HG03342 (cell line): ENCODE measurements at regions not wholly inside any gene's neighbourhood (a gene's known extent, or its start where the extent isn't known, plus 50 kb on each side); places are given as distances from the start of the nearest gene placed in this dataset.
A peak's percentile ranks its signal among the peaks of the same experiment; 100 is the strongest.

Source experiments
- ATAC-seq: cut with Tn5 transposase; IDR thresholded peaks from one replicate; pipeline ENCODE4 v1.9.1; 2021; ENCODE audit warnings: mild to moderate bottlenecking, moderate library complexity; ENCODE audit not compliant: unreplicated experiment

GRCh38 chr5:91722736-91723467 is 339.8 kb upstream of the ARRDC3 start:
- no peak for ATAC-seq

GRCh38 chr5:91712718-91713117 is 329.6 kb upstream of the ARRDC3 start:
- ATAC-seq = no peak

GRCh38 chr5:91707521-91707841 is 324.4 kb upstream of the ARRDC3 start:
- ATAC-seq = no peak

- no peak for ATAC-seq
Observed at GRCh38 chr5:91706785-91707520, 323.8 kb upstream of the ARRDC3 start.

GRCh38 chr5:91703128-91703527 is 320.0 kb upstream of the ARRDC3 start:
- ATAC-seq = no peak

GRCh38 chr5:91699429-91699828 is 316.3 kb upstream of the ARRDC3 start:
- no peak for ATAC-seq

GRCh38 chr5:91691592-91691991 is 308.5 kb upstream of the ARRDC3 start:
- no peak for ATAC-seq

- ATAC-seq = no peak
Observed at GRCh38 chr5:91690921-91691320, 307.8 kb upstream of the ARRDC3 start.

GRCh38 chr5:91687430-91687829 is 304.3 kb upstream of the ARRDC3 start:
- no peak for ATAC-seq

- no peak for ATAC-seq
Observed at GRCh38 chr5:91684625-91685024, 301.5 kb upstream of the ARRDC3 start.

- ATAC-seq = no peak
Observed at GRCh38 chr5:91670563-91670962, 287.4 kb upstream of the ARRDC3 start.

GRCh38 chr5:91670122-91670521 is 287.0 kb upstream of the ARRDC3 start:
- no peak for ATAC-seq

- no peak for ATAC-seq
Observed at GRCh38 chr5:91668261-91668660, 285.1 kb upstream of the ARRDC3 start.

- no peak for ATAC-seq
Observed at GRCh38 chr5:91652678-91653077, 269.6 kb upstream of the ARRDC3 start.

- ATAC-seq = no peak
Observed at GRCh38 chr5:91651704-91652103, 268.6 kb upstream of the ARRDC3 start.

- ATAC-seq = no peak
Observed at GRCh38 chr5:91645347-91645746, 262.2 kb upstream of the ARRDC3 start.

GRCh38 chr5:91643797-91644196 is 260.7 kb upstream of the ARRDC3 start:
- no peak for ATAC-seq

- ATAC-seq = no peak
Observed at GRCh38 chr5:91642581-91642980, 259.5 kb upstream of the ARRDC3 start.

GRCh38 chr5:91641730-91642350 is 258.7 kb upstream of the ARRDC3 start:
- ATAC-seq = peak; percentile 71

GRCh38 chr5:91639744-91640143 is 256.6 kb upstream of the ARRDC3 start:
- ATAC-seq = no peak

- no peak for ATAC-seq
Observed at GRCh38 chr5:91638010-91638409, 254.9 kb upstream of the ARRDC3 start.
